Anterior cingulate cortex (tissue), 58 donors: ENCODE measurements at regions not wholly inside any gene's neighbourhood (a gene's known extent, or its start where the extent isn't known, plus 50 kb on each side); places are given as distances from the start of the nearest gene placed in this dataset.
A peak's percentile ranks its signal among the peaks of the same experiment; 100 is the strongest.
"Not testable (repeated sequence)": the region's sequence is repeated elsewhere in the genome, so short reads cannot be mapped to it uniquely, and the experiment has no call there.

ENCODE experiments used
- DNase-seq, 58 donors: peaks; one replicate each; lab custom pipeline; 2025; lab: John Stamatoyannopoulos, UW

GRCh38 chr9:90142580-90142979, 500.0 kb downstream of the DIRAS2 start:
- peak in 6 of 58 donors; percentile 3 to 52 (median 23) for DNase-seq

- no peak for DNase-seq
Measured at GRCh38 chr9:90147426-90147825, 495.2 kb downstream of the DIRAS2 start.

DNA sequence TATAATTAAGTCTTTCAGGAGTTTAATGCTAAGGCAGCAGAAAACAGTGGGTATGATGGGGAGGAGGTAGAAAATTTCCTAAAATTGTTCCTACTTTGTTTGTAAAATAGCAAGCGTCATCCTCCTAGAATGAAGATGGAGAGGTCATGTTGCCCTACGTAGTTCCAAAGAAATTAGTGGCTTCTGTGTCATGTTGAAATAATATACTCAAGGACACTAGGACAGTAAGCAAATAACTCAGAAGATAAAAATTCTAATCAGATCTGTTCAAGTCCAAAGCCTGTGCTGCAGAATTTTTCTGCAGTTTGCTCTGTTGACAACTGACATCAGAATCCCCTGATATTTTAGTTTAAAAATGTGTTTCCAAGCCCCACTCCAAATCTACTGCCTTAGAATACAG, 486.3 kb downstream of the DIRAS2 start:
- no peak for DNase-seq

GRCh38 chr9:90162326-90162725, 480.3 kb downstream of the DIRAS2 start:
- DNase-seq = no peak

DNA sequence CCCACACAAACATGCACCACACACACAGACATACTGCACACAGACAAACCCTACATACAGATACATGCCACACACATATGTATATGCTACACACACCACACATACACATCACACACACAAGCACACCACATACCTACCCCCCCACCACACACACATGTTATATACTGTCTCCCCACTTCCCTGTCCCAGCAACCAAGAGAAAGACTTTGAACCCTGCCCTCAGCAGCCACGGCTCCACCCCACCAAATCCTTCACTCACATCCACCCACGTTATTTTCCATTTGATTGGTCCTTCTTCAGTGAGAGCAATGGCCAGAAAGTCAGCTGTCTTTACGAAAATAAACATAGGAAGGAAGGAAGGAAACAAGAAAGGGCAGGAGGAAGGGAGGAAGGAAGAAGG, 479.8 kb downstream of the DIRAS2 start:
- no peak for DNase-seq

- DNase-seq = no peak
Measured at GRCh38 chr9:90165281-90165680, 477.3 kb downstream of the DIRAS2 start.

- not testable (repeated sequence) for DNase-seq
Measured at GRCh38 chr9:90166374-90166773, 476.2 kb downstream of the DIRAS2 start.

- DNase-seq = no peak
Measured at GRCh38 chr9:90167914-90168313, 474.7 kb downstream of the DIRAS2 start.

DNA sequence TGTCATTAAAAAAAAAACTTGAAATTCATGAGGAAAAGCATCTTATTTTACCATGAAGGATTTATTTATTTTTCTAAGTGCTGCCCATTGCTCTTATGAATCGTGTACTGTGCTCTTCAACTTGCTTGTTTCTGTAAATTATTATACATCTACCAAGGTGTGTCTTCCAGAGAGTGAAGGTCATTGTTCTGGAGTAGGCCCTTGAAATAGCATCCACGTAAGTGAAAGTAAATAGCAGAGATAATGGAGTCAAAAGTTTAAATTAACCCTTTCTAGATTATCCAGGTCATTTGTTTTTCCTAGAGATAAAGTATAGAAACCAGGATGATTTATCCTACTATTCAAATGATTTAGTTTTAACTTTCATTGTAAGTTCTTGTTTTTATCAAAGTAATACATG, 473.1 kb downstream of the DIRAS2 start:
- no peak for DNase-seq

GRCh38 chr9:90173935-90174334, 468.7 kb downstream of the DIRAS2 start:
- DNase-seq = not testable (repeated sequence)

GRCh38 chr9:90174346-90174745, 468.3 kb downstream of the DIRAS2 start:
- DNase-seq = not testable (repeated sequence)

- DNase-seq = no peak
Measured at GRCh38 chr9:90175257-90175656, 467.4 kb downstream of the DIRAS2 start.

- DNase-seq = no peak
Measured at GRCh38 chr9:90175865-90176264, 466.8 kb downstream of the DIRAS2 start.

GRCh38 chr9:90176901-90177300, 465.7 kb downstream of the DIRAS2 start:
- DNase-seq = no peak

DNA sequence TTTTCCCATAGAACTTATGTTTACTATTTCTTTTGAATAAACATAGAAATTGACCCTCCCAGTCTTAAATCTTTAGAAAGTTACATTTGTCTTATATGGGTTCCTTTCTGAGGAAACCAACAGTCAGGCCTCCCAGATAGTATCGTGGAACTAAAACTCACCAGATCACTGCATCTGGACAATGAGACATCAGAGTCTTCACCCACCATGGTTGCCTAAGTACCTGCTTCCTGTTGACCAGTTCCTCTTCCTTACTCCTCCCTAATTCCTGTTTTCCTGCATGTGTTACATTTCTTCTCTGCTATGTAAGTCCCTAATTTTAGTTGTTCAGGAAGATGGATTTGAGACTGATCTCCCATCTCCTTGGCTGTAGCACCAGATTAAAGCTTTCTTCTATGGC, 462.2 kb downstream of the DIRAS2 start:
- DNase-seq = no peak

- DNase-seq = no peak
Measured at GRCh38 chr9:90188656-90189055, 454.0 kb downstream of the DIRAS2 start.

DNA sequence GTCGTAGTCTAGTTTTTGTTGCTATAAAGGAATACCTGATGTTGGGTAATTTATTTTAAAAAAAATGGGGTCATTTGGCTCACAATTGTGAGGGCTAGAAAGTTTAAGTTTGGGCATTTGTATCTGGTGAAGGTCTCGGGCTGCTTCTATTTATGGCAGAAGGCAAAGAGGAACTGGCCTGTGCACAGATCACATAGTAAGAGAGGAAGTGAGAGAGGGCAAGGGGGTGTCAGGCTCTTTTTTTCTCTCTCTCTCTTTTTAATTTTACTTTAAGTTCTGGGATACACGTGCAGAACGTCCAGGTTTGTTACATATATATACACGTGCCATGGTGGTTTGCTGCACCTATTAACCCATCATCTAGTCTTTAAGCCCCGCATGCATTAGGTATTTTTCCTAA, 453.3 kb downstream of the DIRAS2 start:
- peak in 1 of 58 donors; percentile 2 for DNase-seq

- not testable (repeated sequence) for DNase-seq
Measured at GRCh38 chr9:90192465-90192864, 450.2 kb downstream of the DIRAS2 start.

- DNase-seq = no peak
Measured at GRCh38 chr9:90198956-90199355, 443.7 kb downstream of the DIRAS2 start.

DNA sequence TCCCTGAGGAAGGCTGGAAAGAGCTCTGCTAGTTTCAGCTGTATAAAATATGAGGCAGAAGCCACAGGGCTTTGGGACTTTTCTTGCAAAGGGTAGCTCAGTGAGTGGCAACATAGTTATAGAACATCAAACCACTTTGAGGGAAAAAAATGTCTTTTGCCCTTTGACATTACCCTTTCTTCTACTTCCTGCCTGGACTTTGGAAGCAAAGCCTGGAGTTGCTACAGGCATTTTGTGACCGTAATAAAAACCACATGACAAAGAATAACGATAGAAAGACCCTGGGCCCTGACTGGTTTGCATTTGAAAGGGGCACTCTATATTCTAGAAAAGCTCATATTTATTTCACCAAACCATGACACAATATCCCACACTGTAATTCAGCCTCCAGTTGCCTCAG, 440.9 kb downstream of the DIRAS2 start:
- no peak for DNase-seq

GRCh38 chr9:90204128-90204831, 438.3 kb downstream of the DIRAS2 start:
- DNase-seq = no peak

- DNase-seq = peak in 13 of 58 donors; percentile 1 to 39 (median 5)
Measured at GRCh38 chr9:90213045-90213444, 429.6 kb downstream of the DIRAS2 start.
